Muscle of leg (tissue), 3 donors: ENCODE measurements at regions not wholly inside any gene's neighbourhood (a gene's known extent, or its start where the extent isn't known, plus 50 kb on each side); places are given as distances from the start of the nearest gene placed in this dataset.

Experiments used
- DNase-seq: peaks from one replicate; pipeline ENCODE4 v3.0.0; 2013
- H3K27ac ChIP-seq: one replicate; pipeline ENCODE4 v1.5.1; 2013; ENCODE audit warnings: mild to moderate bottlenecking, low read length, control low read depth
- H3K27me3 ChIP-seq: one replicate; pipeline ENCODE4 v1.6.1; 2013; ENCODE audit warnings: low read length; ENCODE audit not compliant: control insufficient read depth, insufficient read depth
- H3K36me3 ChIP-seq: one replicate; pipeline ENCODE4 v1.6.1; 2013; ENCODE audit warnings: low read length; ENCODE audit not compliant: control insufficient read depth, insufficient read depth
- H3K4me1 ChIP-seq: one replicate; pipeline ENCODE4 v1.6.1; 2013; ENCODE audit warnings: low read length; ENCODE audit not compliant: control insufficient read depth, insufficient read depth
- H3K4me3 ChIP-seq: one replicate; pipeline ENCODE4 v1.5.1; 2013; ENCODE audit warnings: low read length, control low read depth
- H3K9me3 ChIP-seq: replicated peaks from 2 replicates; pipeline ENCODE4 v1.6.1; 2013; ENCODE audit warnings: low read depth, low read length; ENCODE audit not compliant: control insufficient read depth
- WGBS: methylation state at CpG from one replicate; pipeline ENCODE4 v1.1.5; 2013; ENCODE audit warnings: missing lambda C conversion rate; ENCODE audit not compliant: insufficient coverage; 5-methylcytosine and 5-hydroxymethylcytosine counted together

DNA sequence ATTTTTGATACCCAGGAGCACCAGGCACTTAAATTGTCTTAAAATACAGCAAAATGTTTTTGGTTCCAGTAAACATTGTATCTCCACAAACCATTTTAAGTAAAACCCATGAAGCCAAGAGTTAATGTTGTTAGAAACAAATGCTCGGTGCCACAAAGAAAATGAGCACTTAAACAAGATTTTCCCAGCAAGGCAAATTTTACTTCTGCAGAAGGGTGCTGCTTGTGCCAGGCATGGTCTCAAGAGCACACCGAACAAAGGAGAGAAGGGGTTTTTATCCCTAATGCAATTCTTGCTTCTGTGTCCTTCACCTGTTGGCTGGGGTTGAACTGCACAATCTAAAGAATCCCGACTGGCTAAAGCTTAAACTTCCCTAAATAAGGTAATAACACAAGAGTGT, 286.7 kb downstream of the ADCYAP1 start:
- Histone ChIP-seq H3K9me3 (no peaks in the 10 kb centered on the region), H3K4me1 (no peaks in the 10 kb centered on the region), H3K27me3 (no peaks in the 10 kb centered on the region), H3K4me3 (no peak overlapping the region), H3K36me3 (no peaks in the 10 kb centered on the region), H3K27ac (no peak overlapping the region)
- WGBS = no CpG with 5 or more reads among the region's 3 CpGs
- DNase-seq = no peak

DNA sequence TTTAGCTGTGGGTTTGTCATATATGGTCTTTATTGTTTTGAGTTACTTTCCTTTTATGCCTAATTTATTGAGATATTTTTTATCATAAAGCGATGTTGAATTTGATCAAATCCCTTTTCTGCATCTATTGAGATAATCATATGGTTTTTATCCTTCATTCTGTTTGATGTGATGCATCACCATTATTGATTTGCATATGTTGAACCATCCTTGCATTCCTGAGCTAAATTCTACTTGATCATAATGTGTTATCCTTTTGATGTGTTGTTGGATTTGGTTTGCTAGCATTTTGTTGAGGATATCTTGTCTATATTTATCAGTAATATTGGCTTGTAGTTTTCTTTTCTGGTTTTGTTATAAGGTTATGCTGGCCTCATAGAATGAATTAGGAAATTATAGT, 308.5 kb downstream of the ADCYAP1 start:
- Histone ChIP-seq H3K9me3 (peaks cover 5% of the 10 kb centered on the region), H3K27ac (no peak overlapping the region), H3K36me3 (no peaks in the 10 kb centered on the region), H3K27me3 (no peaks in the 10 kb centered on the region), H3K4me1 (no peaks in the 10 kb centered on the region), H3K4me3 (no peak overlapping the region)
- no peak for DNase-seq
- WGBS = no CpG with 5 or more reads among the region's 1 CpG

DNA sequence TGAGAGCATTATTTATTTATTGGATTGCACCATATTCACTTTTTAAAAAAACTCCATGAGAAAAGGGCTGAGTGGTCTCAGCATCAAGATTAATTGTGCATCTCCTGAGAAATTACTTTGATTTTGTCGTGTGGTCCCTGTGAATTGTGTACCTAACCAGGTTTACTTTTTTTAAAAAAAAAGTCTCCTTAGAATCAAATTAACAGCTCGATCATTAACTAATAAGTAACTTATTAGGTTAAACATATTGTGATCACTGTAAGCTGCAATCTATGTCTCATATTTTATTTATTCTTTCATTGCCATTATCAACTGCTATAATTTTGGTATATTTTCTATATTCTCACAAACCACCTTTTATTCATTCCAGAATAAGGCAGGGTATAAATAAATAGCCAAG, 318.2 kb downstream of the ADCYAP1 start:
- no CpG with 5 or more reads among the region's 2 CpGs for WGBS

DNA sequence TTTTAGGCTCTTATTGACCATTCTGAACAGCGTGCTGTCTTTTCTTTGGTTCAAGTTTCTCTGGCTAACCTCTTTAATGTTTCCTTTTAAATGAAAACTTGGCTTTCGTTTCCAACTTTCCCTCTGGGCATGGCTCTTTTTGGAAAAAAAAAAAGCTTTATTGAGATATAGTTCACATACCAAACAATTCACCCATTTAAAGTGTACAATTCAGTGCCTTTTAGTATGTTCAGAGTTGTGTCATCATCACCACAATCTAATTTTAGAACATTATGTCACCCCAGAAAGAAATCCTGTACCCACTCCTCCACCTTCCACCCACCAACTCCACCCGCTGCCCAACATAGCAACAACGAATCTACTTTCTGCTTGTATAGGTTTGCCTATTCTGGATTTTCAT, 322.4 kb downstream of the ADCYAP1 start:
- H3K27ac ChIP-seq = no peak overlapping the region
- H3K27me3 ChIP-seq = no peaks in the 10 kb centered on the region
- H3K36me3 ChIP-seq = no peaks in the 10 kb centered on the region
- H3K4me3 ChIP-seq = no peak overlapping the region
- no CpG with 5 or more reads among the region's 4 CpGs for WGBS
- H3K4me1 ChIP-seq = no peaks in the 10 kb centered on the region
- H3K9me3 ChIP-seq = peaks cover 4% of the 10 kb centered on the region
- no peak for DNase-seq

More for the DNA sequence above, 318.2 kb downstream of the ADCYAP1 start:
- no peak for DNase-seq
- no peaks in the 10 kb centered on the region for H3K27me3 ChIP-seq
- H3K4me3 ChIP-seq = no peak overlapping the region
- H3K27ac ChIP-seq = no peak overlapping the region
- no peaks in the 10 kb centered on the region for H3K36me3 ChIP-seq
- no peaks in the 10 kb centered on the region for H3K9me3 ChIP-seq
- H3K4me1 ChIP-seq = no peaks in the 10 kb centered on the region

DNA sequence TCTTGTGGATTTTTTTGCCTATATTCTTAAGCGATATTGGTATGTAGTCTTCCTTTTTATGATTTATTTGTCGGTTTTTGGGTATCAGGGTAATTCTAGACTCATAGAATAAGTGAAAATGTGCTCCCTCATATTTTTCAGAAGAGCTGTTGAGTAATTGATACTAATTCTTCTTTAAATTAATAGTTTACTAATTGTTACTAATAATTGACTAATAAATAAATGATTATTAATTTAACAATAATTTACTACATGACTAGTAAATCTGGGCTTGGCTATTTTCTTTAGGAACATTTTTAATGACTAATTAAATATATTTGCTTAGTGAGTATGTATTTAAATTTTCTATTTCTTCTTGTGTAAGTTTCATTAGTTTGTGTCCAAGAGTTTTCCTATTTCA, 325.0 kb downstream of the ADCYAP1 start:
- no CpG with 5 or more reads among the region's 2 CpGs for WGBS
- H3K4me1 ChIP-seq = no peaks in the 10 kb centered on the region
- no peaks in the 10 kb centered on the region for H3K27me3 ChIP-seq
- H3K4me3 ChIP-seq = no peak overlapping the region
- peaks cover 6% of the 10 kb centered on the region for H3K9me3 ChIP-seq
- no peaks in the 10 kb centered on the region for H3K36me3 ChIP-seq
- no peak overlapping the region for H3K27ac ChIP-seq
- DNase-seq = no peak

DNA sequence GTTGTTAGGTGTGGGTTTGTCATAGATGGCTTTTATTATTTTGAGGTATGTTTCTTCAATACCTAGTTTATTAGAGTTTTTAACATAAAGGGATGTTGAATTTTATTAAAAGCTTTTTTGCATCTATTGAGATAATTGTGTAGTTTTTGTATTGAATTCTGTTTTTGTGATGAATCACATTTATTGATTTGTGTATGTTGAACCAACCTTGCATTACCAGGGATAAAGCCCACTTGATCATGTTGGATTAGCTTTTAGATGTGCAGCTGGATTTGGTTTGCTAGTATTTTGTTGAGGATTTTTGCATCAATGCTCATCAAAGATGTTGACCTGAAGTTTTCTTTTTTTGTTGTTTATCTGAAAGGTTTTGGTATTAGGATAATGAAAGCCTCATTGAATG, 328.2 kb downstream of the ADCYAP1 start:
- H3K9me3 ChIP-seq = peaks cover 8% of the 10 kb centered on the region
- no peaks in the 10 kb centered on the region for H3K27me3 ChIP-seq
- H3K4me3 ChIP-seq = no peak overlapping the region
- no peak overlapping the region for H3K27ac ChIP-seq
- H3K4me1 ChIP-seq = no peaks in the 10 kb centered on the region
- no peak for DNase-seq
- H3K36me3 ChIP-seq = no peaks in the 10 kb centered on the region

DNA sequence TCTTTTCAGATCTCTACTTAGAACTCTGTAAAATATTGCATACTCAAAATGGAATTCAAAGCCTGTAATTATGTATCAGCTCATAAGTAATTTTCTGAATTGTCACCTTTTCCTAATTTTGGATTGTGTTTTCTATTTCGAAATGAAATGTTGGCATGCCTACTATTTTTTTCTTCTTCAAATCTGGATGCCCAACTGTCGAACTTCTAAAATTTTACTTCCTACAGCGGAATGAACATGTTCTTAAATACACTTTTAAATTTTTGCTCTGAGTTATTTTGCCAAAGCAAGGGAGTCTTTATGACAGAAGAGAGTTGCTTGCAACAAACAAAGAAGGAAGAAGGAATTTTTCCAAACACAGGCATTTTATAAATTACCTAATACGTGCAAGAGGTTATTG, 336.0 kb downstream of the ADCYAP1 start:
- Histone ChIP-seq H3K27ac (no peak overlapping the region), H3K4me3 (no peak overlapping the region), H3K4me1 (no peaks in the 10 kb centered on the region), H3K27me3 (no peaks in the 10 kb centered on the region), H3K9me3 (peaks cover 2% of the 10 kb centered on the region), H3K36me3 (no peaks in the 10 kb centered on the region)
- no peak for DNase-seq
- WGBS = no CpG with 5 or more reads among the region's 4 CpGs

DNA sequence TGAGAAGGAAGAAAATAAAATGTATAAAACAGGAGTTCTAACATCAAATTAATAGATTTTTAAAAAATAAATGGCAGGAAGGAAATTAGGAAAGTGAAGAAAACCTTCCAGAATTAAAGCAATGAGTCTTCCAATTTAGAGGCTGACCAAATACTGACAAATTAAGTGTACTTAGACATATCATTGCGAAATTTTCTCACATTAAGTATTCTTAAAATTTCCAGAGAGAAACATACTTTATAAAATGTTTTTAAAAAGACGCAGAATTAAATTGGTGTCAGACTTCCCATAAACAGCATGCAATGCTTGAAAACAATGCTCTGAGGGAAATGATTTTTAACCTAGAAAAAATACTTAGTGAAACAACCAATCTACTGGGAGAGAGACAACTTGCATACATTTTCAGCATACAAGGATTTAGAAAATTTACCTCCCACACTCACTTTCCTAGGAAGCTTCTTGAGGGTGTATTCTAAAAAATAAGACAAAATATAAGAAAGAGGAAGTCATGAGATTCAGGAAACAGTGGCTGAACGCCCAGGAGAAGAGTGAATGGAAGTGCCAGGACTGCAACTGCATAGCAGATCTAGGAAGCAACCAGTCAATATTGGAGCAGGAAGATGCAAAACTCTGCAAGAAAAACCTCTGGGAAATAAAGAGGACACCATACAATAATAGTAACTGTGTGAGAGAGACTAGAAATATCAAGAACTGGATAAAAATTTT, 339.9 kb downstream of the ADCYAP1 start:
- Histone ChIP-seq H3K27me3 (no peaks in the 10 kb centered on the region), H3K4me1 (no peaks in the 10 kb centered on the region), H3K9me3 (no peaks in the 10 kb centered on the region), H3K4me3 (no peak overlapping the region), H3K36me3 (no peaks in the 10 kb centered on the region), H3K27ac (no peak overlapping the region)
- DNase-seq = peak; percentile 13
- no CpG with 5 or more reads among the region's 3 CpGs for WGBS

DNA sequence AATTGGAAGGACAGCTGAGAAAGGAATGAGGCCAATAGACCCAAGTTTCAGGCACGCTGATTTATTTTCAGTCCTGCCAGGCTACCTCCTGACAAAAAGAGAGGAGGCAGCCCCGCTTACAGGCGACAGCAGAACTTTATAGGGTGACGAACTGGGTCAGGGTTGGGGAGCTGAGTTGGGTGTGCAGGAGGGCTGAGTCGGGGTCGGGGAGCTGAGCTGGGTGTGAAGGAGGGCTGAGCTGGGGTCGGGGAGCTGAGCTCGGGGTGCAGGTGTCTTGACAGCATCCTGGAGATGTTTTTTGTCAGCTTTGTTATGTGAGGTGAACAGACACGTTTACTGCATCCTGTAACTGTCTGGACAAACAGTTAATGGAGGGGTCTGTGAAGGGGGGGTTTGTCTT, 342.2 kb downstream of the ADCYAP1 start:
- H3K4me1 ChIP-seq = no peaks in the 10 kb centered on the region
- no peak overlapping the region for H3K27ac ChIP-seq
- H3K27me3 ChIP-seq = no peaks in the 10 kb centered on the region
- H3K9me3 ChIP-seq = no peaks in the 10 kb centered on the region
- no peak overlapping the region for H3K4me3 ChIP-seq
- no peak for DNase-seq
- no peaks in the 10 kb centered on the region for H3K36me3 ChIP-seq
- WGBS = 30% methylated on average over 9 of the region's 9 CpGs

DNA sequence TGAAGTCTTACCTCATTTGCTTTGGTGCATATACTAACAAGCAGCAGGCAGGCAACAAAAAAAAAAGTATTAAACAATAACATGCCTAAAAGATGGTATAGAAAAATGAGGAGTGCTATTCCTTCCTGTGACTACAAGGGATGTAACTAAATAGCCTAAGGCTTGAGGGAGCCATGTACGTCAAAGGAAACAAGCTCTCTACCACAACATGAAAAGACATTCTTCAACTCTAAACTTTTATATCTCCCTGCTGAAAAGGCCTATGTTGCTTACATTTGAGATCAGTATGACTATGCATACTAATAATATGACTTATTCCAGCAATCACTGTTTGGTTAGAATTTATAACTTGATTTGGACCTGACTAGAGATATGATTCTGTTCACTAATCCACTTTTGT, 347.9 kb downstream of the ADCYAP1 start:
- DNase-seq = no peak
- no peaks in the 10 kb centered on the region for H3K9me3 ChIP-seq
- H3K36me3 ChIP-seq = no peaks in the 10 kb centered on the region
- no peak overlapping the region for H3K4me3 ChIP-seq
- no peaks in the 10 kb centered on the region for H3K27me3 ChIP-seq
- no peak overlapping the region for H3K27ac ChIP-seq
- WGBS = no CpG with 5 or more reads among the region's 1 CpG
- H3K4me1 ChIP-seq = no peaks in the 10 kb centered on the region

DNA sequence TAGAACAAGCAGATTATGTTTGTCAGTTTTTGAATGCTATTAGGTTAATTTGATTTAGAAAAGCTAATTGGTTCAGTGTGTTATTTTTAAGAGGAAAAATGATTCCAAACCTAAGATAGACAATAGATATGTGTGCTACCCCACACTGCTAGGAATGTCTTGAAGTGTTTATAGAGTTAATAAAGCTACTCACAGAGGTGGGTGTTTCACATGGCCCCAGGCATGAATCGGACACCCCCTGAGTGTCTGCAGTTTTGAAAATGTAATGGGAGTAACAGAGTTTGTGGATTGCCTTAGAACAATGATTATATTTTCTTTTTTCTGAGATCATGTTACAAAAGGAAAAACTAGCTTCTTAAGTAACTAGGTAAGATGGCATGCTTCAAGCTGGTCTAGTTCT, 348.3 kb downstream of the ADCYAP1 start:
- no peaks in the 10 kb centered on the region for H3K4me1 ChIP-seq
- no peak for DNase-seq
- H3K36me3 ChIP-seq = no peaks in the 10 kb centered on the region
- no CpG with 5 or more reads among the region's 1 CpG for WGBS
- H3K27me3 ChIP-seq = no peaks in the 10 kb centered on the region
- H3K27ac ChIP-seq = no peak overlapping the region
- no peak overlapping the region for H3K4me3 ChIP-seq
- H3K9me3 ChIP-seq = no peaks in the 10 kb centered on the region
